Upper lobe of right lung (tissue), 1 donor: ENCODE measurements at regions not wholly inside any gene's neighbourhood (a gene's known extent, or its start where the extent isn't known, plus 50 kb on each side); places are given as distances from the start of the nearest gene placed in this dataset.

Experiments
- ATAC-seq: fragments of 200-7000 bp; cut with Tn5 transposase; one replicate; pipeline ENCODE4 v1.9.1; 2020; ENCODE audit warnings: mild to moderate bottlenecking, moderate library complexity
- DNase-seq: peaks from one replicate; pipeline ENCODE4 v3.0.0-alpha.2; 2020
- H3K27ac ChIP-seq: fragments of 200-600 bp; one replicate; pipeline ENCODE4 v1.8.0; 2022
- H3K27me3 ChIP-seq: fragments of 200-600 bp; one replicate; pipeline ENCODE4 v1.8.0; 2022; ENCODE audit warnings: mild to moderate bottlenecking
- H3K36me3 ChIP-seq: fragments of 200-600 bp; one replicate; pipeline ENCODE4 v1.8.0; 2022
- H3K4me1 ChIP-seq: fragments of 200-600 bp; one replicate; pipeline ENCODE4 v1.8.0; 2022
- H3K4me3 ChIP-seq: fragments of 200-600 bp; one replicate; pipeline ENCODE4 v1.8.0; 2022; ENCODE audit warnings: mild to moderate bottlenecking
- H3K9me3 ChIP-seq: fragments of 200-600 bp; one replicate; pipeline ENCODE4 v1.8.0; 2022
- CTCF ChIP-seq: fragments of 200-600 bp; IDR thresholded peaks from one replicate; pipeline ENCODE4 v1.8.0; 2022; ENCODE audit warnings: antibody characterized with exemption
- intact Hi-C: fragments of 100-400 bp; cut with DNase I; formaldehyde crosslinking; loops from one replicate; pipeline ENCODE4 v1.11.0; 2022
- donor health status: DM: no; HTN: yes; CAD: no; lungs with severe emphysema.

GRCh38 chr9:107733523-107733894 lies 243.9 kb upstream of the KLF4 start:
- ATAC-seq (peak; percentile 56), DNase-seq (no peak)
- H3K27me3 ChIP-seq: no peaks in the 10 kb centered on the region
- H3K4me3 ChIP-seq: peak overlapping the region; percentile 16
- no peaks in the 10 kb centered on the region for H3K9me3 ChIP-seq
- H3K4me1 ChIP-seq: peaks cover 14% of the 10 kb centered on the region
- intact Hi-C loops: no loop called here
- no peaks in the 10 kb centered on the region for H3K36me3 ChIP-seq
- H3K27ac ChIP-seq: peak overlapping the region; percentile 83
- TF ChIP-seq CTCF: no peak

GRCh38 chr9:107732781-107733522 lies 243.4 kb upstream of the KLF4 start:
- Histone ChIP-seq H3K36me3 (no peaks in the 10 kb centered on the region), H3K27ac (peak overlapping the region; percentile 83), H3K4me3 (peak overlapping the region; percentile 16), H3K27me3 (no peaks in the 10 kb centered on the region), H3K9me3 (no peaks in the 10 kb centered on the region), H3K4me1 (peaks cover 14% of the 10 kb centered on the region)
- peak; percentile 57 for ATAC-seq
- no peak for TF ChIP-seq CTCF
- DNase-seq: no peak
- intact Hi-C loops: no loop called here

GRCh38 chr9:107731115-107731762 lies 241.7 kb upstream of the KLF4 start:
- peaks cover 14% of the 10 kb centered on the region for H3K4me1 ChIP-seq
- intact Hi-C loops: no loop called here
- no peak for TF ChIP-seq CTCF

GRCh38 chr9:107730666-107731065 lies 241.1 kb upstream of the KLF4 start:
- no peak for TF ChIP-seq CTCF
- no peaks in the 10 kb centered on the region for H3K36me3 ChIP-seq
- intact Hi-C loops: no loop called here
- H3K27me3 ChIP-seq: no peaks in the 10 kb centered on the region
- ATAC-seq (no peak), DNase-seq (no peak)
- H3K4me3 ChIP-seq: no peak overlapping the region
- peaks cover 14% of the 10 kb centered on the region for H3K4me1 ChIP-seq
- no peak overlapping the region for H3K27ac ChIP-seq
- H3K9me3 ChIP-seq: no peaks in the 10 kb centered on the region

More at GRCh38 chr9:107731115-107731762, 241.7 kb upstream of the KLF4 start:
- H3K9me3 ChIP-seq: no peaks in the 10 kb centered on the region
- H3K36me3 ChIP-seq: no peaks in the 10 kb centered on the region
- ATAC-seq (no peak), DNase-seq (no peak)
- no peaks in the 10 kb centered on the region for H3K27me3 ChIP-seq
- no peak overlapping the region for H3K27ac ChIP-seq
- no peak overlapping the region for H3K4me3 ChIP-seq

- Histone ChIP-seq H3K4me1 (no peaks in the 10 kb centered on the region), H3K4me3 (no peak overlapping the region), H3K27ac (no peak overlapping the region), H3K27me3 (no peaks in the 10 kb centered on the region), H3K9me3 (no peaks in the 10 kb centered on the region), H3K36me3 (no peaks in the 10 kb centered on the region)
- intact Hi-C loops: no loop called here
- TF ChIP-seq CTCF: no peak
- DNase-seq: no peak
- ATAC-seq: no peak
Observed at GRCh38 chr9:107727086-107727780, 237.7 kb upstream of the KLF4 start.
